SK-N-SH (cell line): ENCODE measurements at regions not wholly inside any gene's neighbourhood (a gene's known extent, or its start where the extent isn't known, plus 50 kb on each side); places are given as distances from the start of the nearest gene placed in this dataset.

Source experiments
- CTCF ChIA-PET: fragments of 300-600, 350-600 bp; formaldehyde crosslinking; extraction: SDS; loops from one replicate; lab custom pipeline; 2021; lab: Yijun Ruan, JAX
- POLR2A ChIA-PET: fragments of 350-600 bp; sonication (Branson Sonifier 250); formaldehyde crosslinking; extraction: SDS; loops from one replicate; lab custom pipeline; 2020; ENCODE audit warnings: antibody characterized with exemption, inconsistent platforms; lab: Yijun Ruan, JAX
- DNase-seq: peaks from one replicate; pipeline ENCODE4 v3.0.0; 2012
- H2AFZ ChIP-seq: fragments of 200-600 bp; sonication (generic); 2 replicates; pipeline ENCODE4 v1.8.1; 2016; ENCODE audit warnings: antibody characterized with exemption, mild to moderate bottlenecking, low read depth
- H3F3A ChIP-seq: fragments of 200-600 bp; sonication (generic); replicated peaks from 2 replicates; pipeline ENCODE3; 2016; ENCODE audit warnings: antibody characterized with exemption, mild to moderate bottlenecking; ENCODE audit not compliant: insufficient read depth
- H3K27ac ChIP-seq, 2 experiments: fragments of 200-500 bp in 1 of 2; fragments of 200-600 bp in 1 of 2; sonication (Bioruptor generic) in 1 of 2; sonication (generic), shearing (Covaris generic) in 1 of 2; 2 replicates each; pipeline versions ENCODE4 v1.5.1 to v1.6.1; 2014 to 2016; ENCODE audit warnings: low read depth in 2 of 2, inconsistent platforms in 1 of 2, low read length in 1 of 2, mild to moderate bottlenecking in 1 of 2, mixed read lengths in 1 of 2
- H3K27me3 ChIP-seq: fragments of 200-600 bp; sonication (generic), shearing (Covaris generic); 2 replicates; pipeline ENCODE4 v1.6.1; 2016; ENCODE audit warnings: mixed run types; ENCODE audit not compliant: insufficient read depth
- H3K36me3 ChIP-seq, 2 experiments: fragments of 200-500 bp in 1 of 2; fragments of 200-600 bp in 1 of 2; sonication (Bioruptor generic) in 1 of 2; sonication (generic) in 1 of 2; replicated peaks in 1 of 2; 2 replicates each; pipeline versions ENCODE3 to v1.5.1; 2014 to 2016; ENCODE audit warnings: low read length in 1 of 2, mild to moderate bottlenecking in 1 of 2; ENCODE audit not compliant: insufficient read depth in 2 of 2, control insufficient read depth in 1 of 2
- H3K4me1 ChIP-seq, 2 experiments: fragments of 200-500 bp in 1 of 2; fragments of 200-600 bp in 1 of 2; sonication (Bioruptor generic) in 1 of 2; sonication (generic), shearing (Covaris generic) in 1 of 2; 2 replicates each; pipeline versions ENCODE4 v1.5.1 to v1.6.1; 2014 to 2016; ENCODE audit warnings: low read depth in 1 of 2, low read length in 1 of 2, mixed run types in 1 of 2; ENCODE audit not compliant: insufficient read depth in 2 of 2, control insufficient read depth in 1 of 2
- H3K4me2 ChIP-seq: fragments of 200-600 bp; sonication (generic), shearing (Covaris generic); 2 replicates; pipeline ENCODE4 v1.6.1; 2017; ENCODE audit warnings: mixed run types
- H3K4me3 ChIP-seq, 2 experiments: fragments of 200-500 bp in 1 of 2; fragments of 200-600 bp in 1 of 2; sonication (Bioruptor generic) in 1 of 2; sonication (generic), shearing (Covaris generic) in 1 of 2; 2 replicates each; pipeline versions ENCODE4 v1.5.1 to v1.8.1; 2014 to 2016; ENCODE audit warnings: low read depth in 2 of 2, inconsistent platforms in 1 of 2, low read length in 1 of 2, mild to moderate bottlenecking in 1 of 2, mixed read lengths in 1 of 2, moderate library complexity in 1 of 2
- H3K79me2 ChIP-seq: fragments of 200-600 bp; sonication (generic); 2 replicates; pipeline ENCODE4 v1.8.1; 2017; ENCODE audit warnings: mild to moderate bottlenecking; ENCODE audit not compliant: insufficient read depth
- H3K9ac ChIP-seq: fragments of 200-600 bp; sonication (generic); 2 replicates; pipeline ENCODE4 v1.6.1; 2017; ENCODE audit warnings: mixed run types
- H3K9me2 ChIP-seq: fragments of 200-600 bp; sonication (generic); 2 replicates; pipeline ENCODE4 v1.6.1; 2017; ENCODE audit warnings: mixed run types
- H3K9me3 ChIP-seq: fragments of 200-600 bp; sonication (generic); 2 replicates; pipeline ENCODE4 v1.6.1; 2017; ENCODE audit warnings: mixed run types, mild to moderate bottlenecking, moderate library complexity
- H4K20me1 ChIP-seq: fragments of 200-600 bp; sonication (generic); 2 replicates; pipeline ENCODE4 v1.6.1; 2017; ENCODE audit warnings: mild to moderate bottlenecking, mixed run types; ENCODE audit not compliant: insufficient read depth
- ELF1 ChIP-seq: IDR thresholded peaks from 2 replicates; pipeline ENCODE4 v1.4.0; 2012
- EP300 ChIP-seq, 2 experiments: IDR thresholded peaks; 2 replicates each; pipeline versions ENCODE4 v1.4.0 to v1.6.1; 2012; ENCODE audit warnings: borderline replicate concordance in 1 of 2, low read depth in 1 of 2, low read length in 1 of 2
- FOXM1 ChIP-seq: IDR thresholded peaks from 2 replicates; pipeline ENCODE4 v1.4.0; 2012; ENCODE audit warnings: low read depth, mild to moderate bottlenecking
- GABPA ChIP-seq: IDR thresholded peaks from 2 replicates; pipeline ENCODE4 v1.4.0; 2012; ENCODE audit warnings: low read depth, mild to moderate bottlenecking
- GATA2 ChIP-seq: sonication (generic); formaldehyde crosslinking; IDR thresholded peaks from 2 replicates; pipeline ENCODE4 v1.5.0; 2020; ENCODE audit warnings: mild to moderate bottlenecking, missing genetic modification reagents
- JUND ChIP-seq: IDR thresholded peaks from 2 replicates; pipeline ENCODE4 v1.4.0; 2012
- MEF2A ChIP-seq: IDR thresholded peaks from 2 replicates; pipeline ENCODE4 v1.4.0; 2012; ENCODE audit warnings: low read depth, borderline replicate concordance
- PBX3 ChIP-seq: IDR thresholded peaks from 2 replicates; pipeline ENCODE4; 2012
- RCOR1 ChIP-seq: fragments of 150-350 bp; IDR thresholded peaks from 2 replicates; pipeline ENCODE4 v1.6.1; 2017; ENCODE audit warnings: antibody characterized with exemption, low read length
- REST ChIP-seq: IDR thresholded peaks from 2 replicates; pipeline ENCODE4 v1.6.1; 2012; ENCODE audit warnings: mild to moderate bottlenecking, low read depth, low read length, moderate library complexity
- RFX5 ChIP-seq: IDR thresholded peaks from 2 replicates; pipeline ENCODE4 v1.6.1; 2012; ENCODE audit warnings: mild to moderate bottlenecking, improper control_type of control experiment, low read length
- SIN3A ChIP-seq: IDR thresholded peaks from 2 replicates; pipeline ENCODE4 v1.6.1; 2012; ENCODE audit warnings: low read depth, mild to moderate bottlenecking, low read length, moderate library complexity, borderline replicate concordance
- SMC3 ChIP-seq: IDR thresholded peaks from 2 replicates; pipeline ENCODE4 v1.6.1; 2012; ENCODE audit warnings: low read depth, low read length, improper control_type of control experiment
- TAF1 ChIP-seq: IDR thresholded peaks from 2 replicates; pipeline ENCODE4 v1.6.1; 2012; ENCODE audit warnings: low read depth, mild to moderate bottlenecking, low read length, moderate library complexity, borderline replicate concordance
- YY1 ChIP-seq: IDR thresholded peaks from 2 replicates; pipeline ENCODE4 v1.4.0; 2012; ENCODE audit warnings: low read depth, mild to moderate bottlenecking
- ZBTB33 ChIP-seq: IDR thresholded peaks from 2 replicates; pipeline ENCODE4 v1.4.0; 2012; ENCODE audit warnings: low read depth, borderline replicate concordance
- WGBS: methylation state at CpG from one replicate; pipeline ENCODE4 v1.1.6; 2017; ENCODE audit warnings: low lambda C conversion rate; 5-methylcytosine and 5-hydroxymethylcytosine counted together
- TF ChIP-seq, protein P1 (sequence below): fragments of 200-600 bp; sonication (generic); IDR thresholded peaks from 2 replicates; pipeline ENCODE4 v1.6.1; 2017; ENCODE audit warnings: antibody characterized with exemption, mild to moderate bottlenecking, moderate library complexity
- TF ChIP-seq, protein P2 (sequence below): IDR thresholded peaks from 2 replicates; pipeline ENCODE4 v1.4.0; 2012; ENCODE audit warnings: low read depth

DNA sequence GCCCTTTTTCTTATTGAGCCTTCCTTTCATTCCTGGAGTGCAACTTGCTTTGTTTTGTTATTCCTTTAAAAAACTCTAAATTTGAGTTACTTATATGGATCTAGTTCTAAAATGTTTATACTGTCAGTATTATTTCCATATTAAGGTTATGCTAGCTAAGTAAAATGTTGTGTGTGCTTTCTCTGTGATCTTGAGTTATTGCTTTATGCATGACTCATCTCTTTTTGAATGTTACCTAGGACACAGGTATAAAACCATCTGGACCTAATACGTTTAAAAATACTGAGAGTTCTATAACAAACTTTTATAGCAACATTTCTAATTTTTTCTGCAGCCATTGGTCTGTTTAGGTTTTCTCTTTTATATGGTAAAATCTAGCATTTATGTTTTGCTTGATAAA is 132.8 kb upstream of the LGR5 start:
- H4K20me1 ChIP-seq = no peaks in the 10 kb centered on the region
- no peaks in the 10 kb centered on the region for H3K79me2 ChIP-seq
- H3F3A ChIP-seq = no peaks in the 10 kb centered on the region
- WGBS = 35% methylated on average over 1 of the region's 1 CpG
- H3K36me3 ChIP-seq = no peaks in the 10 kb centered on the region
- TF ChIP-seq PBX3 = no peak
- TF ChIP-seq, protein P1, sequence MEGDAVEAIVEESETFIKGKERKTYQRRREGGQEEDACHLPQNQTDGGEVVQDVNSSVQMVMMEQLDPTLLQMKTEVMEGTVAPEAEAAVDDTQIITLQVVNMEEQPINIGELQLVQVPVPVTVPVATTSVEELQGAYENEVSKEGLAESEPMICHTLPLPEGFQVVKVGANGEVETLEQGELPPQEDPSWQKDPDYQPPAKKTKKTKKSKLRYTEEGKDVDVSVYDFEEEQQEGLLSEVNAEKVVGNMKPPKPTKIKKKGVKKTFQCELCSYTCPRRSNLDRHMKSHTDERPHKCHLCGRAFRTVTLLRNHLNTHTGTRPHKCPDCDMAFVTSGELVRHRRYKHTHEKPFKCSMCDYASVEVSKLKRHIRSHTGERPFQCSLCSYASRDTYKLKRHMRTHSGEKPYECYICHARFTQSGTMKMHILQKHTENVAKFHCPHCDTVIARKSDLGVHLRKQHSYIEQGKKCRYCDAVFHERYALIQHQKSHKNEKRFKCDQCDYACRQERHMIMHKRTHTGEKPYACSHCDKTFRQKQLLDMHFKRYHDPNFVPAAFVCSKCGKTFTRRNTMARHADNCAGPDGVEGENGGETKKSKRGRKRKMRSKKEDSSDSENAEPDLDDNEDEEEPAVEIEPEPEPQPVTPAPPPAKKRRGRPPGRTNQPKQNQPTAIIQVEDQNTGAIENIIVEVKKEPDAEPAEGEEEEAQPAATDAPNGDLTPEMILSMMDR = no peak
- TF ChIP-seq SMC3 = no peak
- TF ChIP-seq RFX5 = no peak
- TF ChIP-seq FOXM1 = no peak
- TF ChIP-seq MEF2A = no peak
- no peak for TF ChIP-seq ZBTB33
- no peak for TF ChIP-seq EP300 (IDR thresholded peaks at IDR 0.05; ENCODE audit: borderline replicate concordance in 1 of 2, low read depth in 1 of 2, low read length in 1 of 2)
- H3K9me2 ChIP-seq = no peaks in the 10 kb centered on the region
- no peak overlapping the region for H2AFZ ChIP-seq
- no peaks in the 10 kb centered on the region for H3K4me1 ChIP-seq
- H3K9me3 ChIP-seq = no peaks in the 10 kb centered on the region
- DNase-seq = no peak
- H3K9ac ChIP-seq = no peak overlapping the region
- H3K4me2 ChIP-seq = no peak overlapping the region
- CTCF ChIA-PET = interaction anchor here (1.0 kb wide), 1 partner anchor 20 kb away, joined by 3 read pairs; no protein-coding TSS in a partner anchor
- H3K27ac ChIP-seq = no peak overlapping the region
- H3K27me3 ChIP-seq = no peaks in the 10 kb centered on the region
- no peak overlapping the region for H3K4me3 ChIP-seq
- POLR2A ChIA-PET = no interaction called here

GRCh38 chr12:71304306-71304705 is 135.3 kb upstream of the LGR5 start:
- WGBS = 83% methylated on average over 3 of the region's 3 CpGs
- no peaks in the 10 kb centered on the region for H3K27me3 ChIP-seq
- POLR2A ChIA-PET = no interaction called here
- TF ChIP-seq RCOR1 = no peak
- no peak for TF ChIP-seq GABPA
- TF ChIP-seq TAF1 = no peak
- no peak for TF ChIP-seq JUND
- TF ChIP-seq MEF2A = no peak
- TF ChIP-seq ZBTB33 = no peak
- no peak for TF ChIP-seq SIN3A
- TF ChIP-seq ELF1 = no peak
- no peak for TF ChIP-seq YY1
- TF ChIP-seq REST = no peak
- TF ChIP-seq, protein P2, sequence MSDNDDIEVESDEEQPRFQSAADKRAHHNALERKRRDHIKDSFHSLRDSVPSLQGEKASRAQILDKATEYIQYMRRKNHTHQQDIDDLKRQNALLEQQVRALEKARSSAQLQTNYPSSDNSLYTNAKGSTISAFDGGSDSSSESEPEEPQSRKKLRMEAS = no peak
- no peak for TF ChIP-seq FOXM1
- no peak for TF ChIP-seq GATA2 (CRISPR knock-in tag)

More at GRCh38 chr12:71304306-71304705, 135.3 kb upstream of the LGR5 start:
- Histone ChIP-seq H4K20me1 (no peaks in the 10 kb centered on the region), H2AFZ (no peak overlapping the region), H3K4me1 (no peaks in the 10 kb centered on the region), H3K9me3 (no peaks in the 10 kb centered on the region), H3K9me2 (no peaks in the 10 kb centered on the region), H3K4me3 (no peak overlapping the region), H3K4me2 (no peak overlapping the region), H3K27ac (no peak overlapping the region), H3K79me2 (no peaks in the 10 kb centered on the region), H3F3A (no peaks in the 10 kb centered on the region), H3K9ac (no peak overlapping the region), H3K36me3 (no peaks in the 10 kb centered on the region)
- CTCF ChIA-PET = no interaction called here
- no peak for DNase-seq
